ENCODE measurements at regions not wholly inside any gene's neighbourhood (a gene's known extent, or its start where the extent isn't known, plus 50 kb on each side); places are given as distances from the start of the nearest gene placed in this dataset.

DNA sequence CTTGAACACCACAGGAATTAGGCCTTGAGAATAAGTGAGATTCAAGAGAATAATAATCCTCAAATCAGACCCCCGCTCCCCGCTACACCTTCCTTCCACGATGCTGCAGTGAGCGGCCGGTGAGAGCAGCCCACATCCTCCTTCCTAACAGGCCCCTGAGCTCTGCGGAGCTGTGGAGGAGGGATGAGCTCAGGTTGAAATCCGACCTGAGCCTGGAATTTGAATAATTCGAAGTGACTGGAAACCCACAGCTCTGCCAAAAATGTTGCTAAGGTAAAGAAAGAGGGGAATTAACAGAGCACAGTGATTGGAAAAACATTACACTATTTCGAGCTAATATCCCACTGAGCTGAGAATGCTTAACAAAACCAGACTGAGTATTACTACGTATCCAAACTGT lies 90.0 kb downstream of the URB2 start:
- TF ChIP-seq, protein P1, sequence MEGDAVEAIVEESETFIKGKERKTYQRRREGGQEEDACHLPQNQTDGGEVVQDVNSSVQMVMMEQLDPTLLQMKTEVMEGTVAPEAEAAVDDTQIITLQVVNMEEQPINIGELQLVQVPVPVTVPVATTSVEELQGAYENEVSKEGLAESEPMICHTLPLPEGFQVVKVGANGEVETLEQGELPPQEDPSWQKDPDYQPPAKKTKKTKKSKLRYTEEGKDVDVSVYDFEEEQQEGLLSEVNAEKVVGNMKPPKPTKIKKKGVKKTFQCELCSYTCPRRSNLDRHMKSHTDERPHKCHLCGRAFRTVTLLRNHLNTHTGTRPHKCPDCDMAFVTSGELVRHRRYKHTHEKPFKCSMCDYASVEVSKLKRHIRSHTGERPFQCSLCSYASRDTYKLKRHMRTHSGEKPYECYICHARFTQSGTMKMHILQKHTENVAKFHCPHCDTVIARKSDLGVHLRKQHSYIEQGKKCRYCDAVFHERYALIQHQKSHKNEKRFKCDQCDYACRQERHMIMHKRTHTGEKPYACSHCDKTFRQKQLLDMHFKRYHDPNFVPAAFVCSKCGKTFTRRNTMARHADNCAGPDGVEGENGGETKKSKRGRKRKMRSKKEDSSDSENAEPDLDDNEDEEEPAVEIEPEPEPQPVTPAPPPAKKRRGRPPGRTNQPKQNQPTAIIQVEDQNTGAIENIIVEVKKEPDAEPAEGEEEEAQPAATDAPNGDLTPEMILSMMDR (IDR thresholded peaks at IDR 0.05): no peak
- Mint-ChIP-seq H3K9me3 (no peaks in the 10 kb centered on the region), H3K4me1 (no peaks in the 10 kb centered on the region), H3K27me3 (ENCODE audit: low read depth in 2 of 2) (peaks cover 0 to 9% of the 10 kb centered on the region in 2 donors), H3K36me3 (no peaks in the 10 kb centered on the region), H3K27ac (no peak overlapping the region), H3K4me3 (no peak overlapping the region)
- H3K27ac ChIP-seq (ENCODE audit: low read length): no peak overlapping the region
- H3K36me3 ChIP-seq (ENCODE audit: control insufficient read depth, insufficient read depth, low read length): no peaks in the 10 kb centered on the region
- H3K9me3 ChIP-seq (ENCODE audit: control insufficient read depth, insufficient read depth, low read length): no peaks in the 10 kb centered on the region
- intact Hi-C loops (cut with micrococcal nuclease): no loop called here
- 88% methylated on average over 4 of the region's 10 CpGs for WGBS (ENCODE audit: insufficient coverage)
- no peaks in the 10 kb centered on the region for H3K4me1 ChIP-seq (ENCODE audit: control insufficient read depth, insufficient read depth, low read length)
- H3K27me3 ChIP-seq (ENCODE audit: control insufficient read depth, insufficient read depth, low read length): no peaks in the 10 kb centered on the region
- H3K4me3 ChIP-seq (ENCODE audit: low read length): no peak overlapping the region
- no peak for DNase-seq
- no peak for ATAC-seq

DNA sequence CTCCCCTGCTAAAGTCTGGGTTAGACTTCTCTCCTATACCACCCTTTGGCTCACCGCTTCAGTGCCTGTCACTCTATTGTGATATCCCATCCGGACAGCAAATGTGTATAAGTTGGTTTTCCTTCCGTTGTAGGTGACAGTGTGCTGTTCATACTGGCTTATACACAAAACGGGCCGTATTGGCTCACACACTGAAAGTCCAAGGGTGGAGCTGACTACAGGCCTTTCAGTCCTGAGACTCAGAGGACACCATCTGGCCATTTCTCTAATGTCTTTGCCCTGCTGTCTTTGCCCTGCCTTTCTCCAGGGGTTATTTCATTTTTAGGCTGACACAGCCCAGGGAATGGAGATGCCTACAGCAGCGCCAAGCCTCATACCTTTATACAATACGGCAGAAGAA lies 90.7 kb downstream of the URB2 start:
- H3K27me3 Mint-ChIP-seq (ENCODE audit: low read depth in 2 of 2): peaks cover 2 to 9% of the 10 kb centered on the region in 2 donors
- no peaks in the 10 kb centered on the region for H3K9me3 Mint-ChIP-seq
- no peaks in the 10 kb centered on the region for H3K4me1 Mint-ChIP-seq
- Histone ChIP-seq H3K9me3 (ENCODE audit: control insufficient read depth, insufficient read depth, low read length) (no peaks in the 10 kb centered on the region), H3K4me1 (ENCODE audit: control insufficient read depth, insufficient read depth, low read length) (no peaks in the 10 kb centered on the region), H3K27me3 (ENCODE audit: control insufficient read depth, insufficient read depth, low read length) (no peaks in the 10 kb centered on the region), H3K27ac (ENCODE audit: low read length) (no peak overlapping the region), H3K4me3 (ENCODE audit: low read length) (no peak overlapping the region), H3K36me3 (ENCODE audit: control insufficient read depth, insufficient read depth, low read length) (no peaks in the 10 kb centered on the region)
- H3K27ac Mint-ChIP-seq: no peak overlapping the region
- no peak overlapping the region for H3K4me3 Mint-ChIP-seq
- no peak for ATAC-seq
- DNase-seq: no peak
- WGBS (ENCODE audit: insufficient coverage): 98% methylated on average over 7 of the region's 7 CpGs
- TF ChIP-seq, protein P1 (IDR thresholded peaks at IDR 0.05): no peak
- intact Hi-C loops (cut with micrococcal nuclease): no loop called here
- H3K36me3 Mint-ChIP-seq: no peaks in the 10 kb centered on the region

DNA sequence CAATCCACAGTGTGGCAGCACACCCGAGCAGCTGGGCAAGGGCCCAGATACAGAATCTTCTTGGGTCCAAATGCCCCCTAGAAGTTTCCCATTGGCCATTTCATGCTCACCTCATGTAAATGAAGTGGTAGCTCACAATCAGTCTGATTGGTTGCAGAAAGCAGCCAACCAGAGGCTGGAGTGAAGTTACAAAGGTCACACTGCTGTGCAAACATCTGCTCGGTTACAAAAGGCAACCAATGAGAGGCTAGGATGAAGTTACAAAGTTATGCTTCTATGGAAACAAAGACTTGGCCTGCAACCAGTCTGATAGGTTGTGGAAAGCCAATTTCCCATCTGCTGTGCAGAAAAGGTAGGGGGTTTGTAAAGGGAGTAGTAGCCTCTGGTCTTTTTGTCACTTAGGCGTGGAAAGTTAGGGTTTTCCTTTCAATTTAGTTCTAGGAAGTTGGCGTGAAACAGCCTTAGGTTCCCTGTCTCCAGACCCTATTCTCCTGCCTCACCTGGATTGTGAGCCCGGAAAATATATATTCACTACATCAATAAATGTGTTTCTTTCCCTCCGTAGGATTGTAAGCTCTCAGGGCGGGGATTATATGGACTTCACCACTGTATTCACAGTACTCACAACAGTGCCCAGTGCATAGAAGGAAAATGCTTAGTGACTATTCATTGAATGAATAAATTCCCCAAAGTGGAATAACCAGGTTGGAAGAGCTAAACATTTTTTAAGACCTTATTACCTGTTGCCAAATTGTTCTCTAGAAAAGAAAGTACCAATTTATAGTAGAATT lies 91.9 kb downstream of the URB2 start:
- WGBS (ENCODE audit: insufficient coverage): 95% methylated on average over 6 of the region's 7 CpGs
- TF ChIP-seq, protein P1 (IDR thresholded peaks at IDR 0.05): no peak
- Mint-ChIP-seq H3K27ac (no peak overlapping the region), H3K4me3 (no peak overlapping the region), H3K9me3 (no peaks in the 10 kb centered on the region), H3K36me3 (no peaks in the 10 kb centered on the region), H3K27me3 (ENCODE audit: low read depth in 2 of 2) (peaks cover 2 to 9% of the 10 kb centered on the region in 2 donors), H3K4me1 (no peaks in the 10 kb centered on the region)
- H3K4me3 ChIP-seq (ENCODE audit: low read length): no peak overlapping the region
- H3K9me3 ChIP-seq (ENCODE audit: control insufficient read depth, insufficient read depth, low read length): no peaks in the 10 kb centered on the region
- intact Hi-C loops (cut with micrococcal nuclease): no loop called here
- ATAC-seq: no peak
- H3K4me1 ChIP-seq (ENCODE audit: control insufficient read depth, insufficient read depth, low read length): no peaks in the 10 kb centered on the region
- DNase-seq: no peak
- H3K27me3 ChIP-seq (ENCODE audit: control insufficient read depth, insufficient read depth, low read length): no peaks in the 10 kb centered on the region
- no peaks in the 10 kb centered on the region for H3K36me3 ChIP-seq (ENCODE audit: control insufficient read depth, insufficient read depth, low read length)
- no peak overlapping the region for H3K27ac ChIP-seq (ENCODE audit: low read length)

DNA sequence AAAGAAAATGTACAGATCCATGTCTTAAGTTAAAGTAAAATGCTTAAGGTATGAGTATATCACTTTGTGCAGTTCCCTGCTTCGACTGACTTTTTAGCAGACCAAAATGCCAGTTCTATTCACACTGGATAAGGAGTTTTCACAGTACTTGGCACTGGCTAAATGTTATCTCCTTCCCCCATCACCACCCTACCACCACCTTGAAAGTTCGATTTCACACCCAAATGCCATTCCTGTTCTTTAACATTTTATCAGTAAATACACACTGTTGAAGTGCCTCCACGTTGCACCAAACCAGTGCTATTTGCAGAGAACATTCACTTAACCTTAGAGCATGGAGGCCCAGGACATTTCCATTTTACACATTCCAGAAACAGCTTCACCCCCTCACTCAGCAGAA lies 100.0 kb downstream of the URB2 start:
- Mint-ChIP-seq H3K27ac (no peak overlapping the region), H3K27me3 (ENCODE audit: low read depth in 2 of 2) (peaks cover 2 to 19% of the 10 kb centered on the region in 2 donors), H3K36me3 (no peaks in the 10 kb centered on the region), H3K9me3 (no peaks in the 10 kb centered on the region), H3K4me3 (no peak overlapping the region), H3K4me1 (no peaks in the 10 kb centered on the region)
- Histone ChIP-seq H3K4me1 (ENCODE audit: control insufficient read depth, insufficient read depth, low read length) (no peaks in the 10 kb centered on the region), H3K36me3 (ENCODE audit: control insufficient read depth, insufficient read depth, low read length) (no peaks in the 10 kb centered on the region), H3K27me3 (ENCODE audit: control insufficient read depth, insufficient read depth, low read length) (no peaks in the 10 kb centered on the region), H3K4me3 (ENCODE audit: low read length) (no peak overlapping the region), H3K9me3 (ENCODE audit: control insufficient read depth, insufficient read depth, low read length) (no peaks in the 10 kb centered on the region), H3K27ac (ENCODE audit: low read length) (no peak overlapping the region)
- no peak for DNase-seq
- ATAC-seq: no peak
- WGBS (ENCODE audit: insufficient coverage): 63% methylated on average over 3 of the region's 3 CpGs
- intact Hi-C loops (cut with micrococcal nuclease): no loop called here
- TF ChIP-seq, protein P1 (IDR thresholded peaks at IDR 0.05): no peak
